ENCODE measurements at regions not wholly inside any gene's neighbourhood (a gene's known extent, or its start where the extent isn't known, plus 50 kb on each side); places are given as distances from the start of the nearest gene placed in this dataset.

- Mint-ChIP-seq H3K4me3 (no peak overlapping the region), H3K27me3 (ENCODE audit: low read depth) (no peaks in the 10 kb centered on the region), H3K9me3 (peaks cover 2% of the 10 kb centered on the region), H3K36me3 (ENCODE audit: low read depth) (no peaks in the 10 kb centered on the region), H3K27ac (ENCODE audit: unreplicated experiment) (no peak overlapping the region), H3K4me1 (no peaks in the 10 kb centered on the region)
- TF ChIP-seq CTCF (conservative IDR thresholded peaks at IDR 0.05): no peak
- DNase-seq (ENCODE audit: low read depth, low spot score): no peak
These were observed 283.9 kb downstream of the TAFA4 start for GRCh38 chr3:68648494-68648893.

GRCh38 chr3:68631850-68632545 lies 300.3 kb downstream of the TAFA4 start:
- DNase-seq (ENCODE audit: low read depth, low spot score): no peak
- H3K9me3 Mint-ChIP-seq: peaks cover 6% of the 10 kb centered on the region
- TF ChIP-seq CTCF (conservative IDR thresholded peaks at IDR 0.05): no peak
- H3K4me1 Mint-ChIP-seq: peaks cover 9% of the 10 kb centered on the region
- peaks cover 2% of the 10 kb centered on the region for H3K27me3 Mint-ChIP-seq (ENCODE audit: low read depth)
- H3K36me3 Mint-ChIP-seq (ENCODE audit: low read depth): peaks cover 3% of the 10 kb centered on the region
- no peak overlapping the region for H3K4me3 Mint-ChIP-seq
- H3K27ac Mint-ChIP-seq (ENCODE audit: unreplicated experiment): no peak overlapping the region

- H3K36me3 Mint-ChIP-seq (ENCODE audit: low read depth): peaks cover 4% of the 10 kb centered on the region
- H3K9me3 Mint-ChIP-seq: peaks cover 14% of the 10 kb centered on the region
- no peak for DNase-seq (ENCODE audit: low read depth, low spot score)
- H3K27me3 Mint-ChIP-seq (ENCODE audit: low read depth): no peaks in the 10 kb centered on the region
- TF ChIP-seq CTCF (conservative IDR thresholded peaks at IDR 0.05): no peak
- H3K4me3 Mint-ChIP-seq: no peak overlapping the region
- H3K4me1 Mint-ChIP-seq: peaks cover 3% of the 10 kb centered on the region
- no peak overlapping the region for H3K27ac Mint-ChIP-seq (ENCODE audit: unreplicated experiment)
These were observed 312.1 kb downstream of the TAFA4 start for GRCh38 chr3:68620211-68620610.

GRCh38 chr3:68614087-68614486 lies 318.3 kb downstream of the TAFA4 start:
- no peak overlapping the region for H3K27ac Mint-ChIP-seq (ENCODE audit: unreplicated experiment)
- H3K36me3 Mint-ChIP-seq (ENCODE audit: low read depth): peaks cover 4% of the 10 kb centered on the region
- peaks cover 6% of the 10 kb centered on the region for H3K9me3 Mint-ChIP-seq
- H3K4me3 Mint-ChIP-seq: no peak overlapping the region
- DNase-seq (ENCODE audit: low read depth, low spot score): no peak
- H3K27me3 Mint-ChIP-seq (ENCODE audit: low read depth): no peaks in the 10 kb centered on the region
- peaks cover 9% of the 10 kb centered on the region for H3K4me1 Mint-ChIP-seq
- TF ChIP-seq CTCF (conservative IDR thresholded peaks at IDR 0.05): no peak

GRCh38 chr3:68571321-68571720 lies 361.0 kb downstream of the TAFA4 start:
- Mint-ChIP-seq H3K27me3 (ENCODE audit: low read depth) (no peaks in the 10 kb centered on the region), H3K27ac (ENCODE audit: unreplicated experiment) (no peak overlapping the region), H3K4me3 (no peak overlapping the region), H3K4me1 (no peaks in the 10 kb centered on the region), H3K9me3 (peaks cover 3% of the 10 kb centered on the region), H3K36me3 (ENCODE audit: low read depth) (no peaks in the 10 kb centered on the region)
- TF ChIP-seq CTCF (conservative IDR thresholded peaks at IDR 0.05): no peak
- DNase-seq (ENCODE audit: low read depth, low spot score): no peak
